Stimulated activated CD4-positive, alpha-beta T cell treated with anti-CD3 and anti-CD28 coated beads, Interleukin-12 subunit alpha, Interleukin-12 subunit beta, amount 100 ng/mL, for 48 hours (primary cell): ENCODE measurements at regions not wholly inside any gene's neighbourhood (a gene's known extent, or its start where the extent isn't known, plus 50 kb on each side); places are given as distances from the start of the nearest gene placed in this dataset.
"Not testable (repeated sequence)": the region's sequence is repeated elsewhere in the genome, so short reads cannot be mapped to it uniquely, and the experiment has no call there.

Source experiments
- DNase-seq, 3 donors: peaks; one replicate each; pipeline ENCODE4 v3.0.0-alpha.2; 2020; ENCODE audit warnings: low read depth in 2 of 3, low spot score in 1 of 3

DNA sequence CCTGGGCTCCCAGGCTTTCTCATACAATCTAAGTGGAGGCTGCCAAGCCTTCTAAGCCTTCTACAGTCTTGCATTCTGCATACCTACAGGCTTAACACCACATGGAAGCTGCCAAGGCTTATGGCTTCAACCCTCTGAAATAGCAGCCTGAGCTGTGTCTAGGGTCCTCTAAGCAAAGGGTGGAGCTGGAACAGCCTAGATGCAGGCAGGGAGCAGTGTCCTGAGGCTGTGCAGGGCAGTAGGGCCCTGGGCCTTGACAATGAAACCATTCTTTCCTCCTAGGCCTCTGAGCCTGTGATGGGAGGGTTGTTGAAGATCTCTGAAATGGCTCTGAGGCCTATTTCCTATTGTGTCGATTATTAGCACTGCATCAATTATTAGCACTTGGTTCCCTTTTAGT lies 150.9 kb upstream of the GRK3 start:
- DNase-seq: no peak

DNA sequence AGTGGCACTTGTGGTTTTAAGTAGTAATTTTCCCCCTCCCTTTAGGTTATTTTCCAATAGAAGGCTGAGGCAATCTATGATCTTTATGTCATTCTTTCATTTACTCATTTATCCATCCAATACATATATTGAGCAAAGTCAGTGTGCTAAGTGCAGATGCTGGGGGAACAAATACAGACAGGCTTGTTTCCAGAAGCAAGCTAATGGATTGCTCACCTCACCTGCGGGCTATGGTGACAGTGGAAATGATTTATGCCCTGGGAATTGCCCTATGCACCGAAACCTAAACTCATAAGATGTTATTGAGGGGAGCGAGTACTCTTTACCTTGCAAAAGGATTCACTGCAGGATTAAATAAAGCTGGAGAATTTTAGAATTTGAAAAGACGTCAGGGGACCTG lies 148.7 kb upstream of the GRK3 start:
- not testable (repeated sequence) for DNase-seq

DNA sequence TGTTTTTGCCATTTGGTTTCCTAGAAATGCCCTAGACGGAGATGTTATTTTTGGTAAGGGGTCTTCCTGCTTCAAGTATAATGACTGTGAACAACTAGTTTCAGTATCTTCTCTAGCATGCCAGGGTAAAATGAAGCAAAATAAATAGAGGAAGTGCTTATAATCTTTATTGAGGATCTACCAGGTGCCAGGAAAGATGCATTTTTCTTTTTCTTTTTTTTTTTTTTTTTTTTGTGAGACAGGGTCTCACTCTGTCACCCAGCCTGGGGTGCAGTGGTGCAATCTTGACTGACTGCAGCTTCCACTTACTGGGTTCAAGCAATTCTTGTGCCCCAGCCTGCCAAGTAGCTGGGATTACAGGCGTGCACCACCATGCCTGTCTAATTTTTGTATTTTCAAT lies 146.6 kb upstream of the GRK3 start:
- DNase-seq: not testable (repeated sequence)

DNA sequence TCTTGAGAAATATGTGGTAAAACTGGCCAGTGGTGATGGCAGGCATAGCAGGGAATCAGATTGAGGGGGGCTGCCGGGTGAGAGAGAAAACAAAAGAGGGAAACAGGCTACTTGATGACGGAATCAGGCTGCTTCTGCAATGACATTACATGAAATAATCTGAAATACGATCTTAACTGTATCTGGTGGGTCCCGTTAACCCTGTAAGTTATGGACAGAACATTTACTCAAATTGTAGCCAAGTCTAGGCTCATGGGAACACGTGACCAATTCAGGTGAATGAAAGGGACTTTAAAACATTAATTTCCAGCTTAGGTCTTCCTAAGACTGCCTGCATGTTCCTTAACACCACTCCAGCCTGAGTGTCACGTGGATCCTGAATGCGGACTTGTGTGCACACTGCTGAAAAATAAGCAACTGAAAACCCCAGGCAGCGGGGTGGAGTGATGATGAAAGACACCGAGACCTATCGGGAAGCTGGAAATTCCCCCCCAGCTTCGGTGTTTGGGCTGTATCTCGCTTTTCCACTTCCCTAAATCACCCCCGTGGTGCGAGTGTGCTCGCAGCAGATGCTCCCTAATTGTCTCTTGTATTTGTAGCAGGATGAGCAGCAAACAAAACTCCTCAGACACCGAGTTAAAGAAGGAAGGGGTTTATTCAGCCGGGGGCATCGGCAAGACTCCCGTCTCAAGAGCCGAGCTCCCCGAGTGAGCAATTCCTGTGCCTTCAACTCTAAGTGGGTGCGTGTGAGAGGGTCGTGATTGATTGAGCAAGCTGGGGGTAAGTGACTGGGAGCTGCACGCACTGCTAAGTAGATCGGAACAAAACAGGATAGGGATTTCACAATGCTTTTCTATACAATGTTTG lies 145.0 kb upstream of the GRK3 start:
- no peak for DNase-seq

DNA sequence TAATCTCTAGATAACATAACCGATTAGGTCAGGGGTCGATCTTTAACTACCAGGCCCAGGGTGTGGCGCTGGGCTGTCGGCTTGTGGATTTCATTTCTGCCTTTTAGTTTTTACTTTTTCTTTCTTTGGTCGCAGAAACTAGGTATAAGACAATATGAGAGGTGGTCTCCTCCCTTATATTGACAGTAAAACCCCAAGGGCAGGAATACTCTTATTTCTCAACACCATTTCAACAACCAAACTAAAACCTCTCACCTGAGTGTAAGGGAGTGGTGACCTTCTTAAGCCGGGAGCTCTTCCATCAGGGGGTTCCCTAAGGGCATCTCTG lies 144.4 kb upstream of the GRK3 start:
- DNase-seq: not testable (repeated sequence)

DNA sequence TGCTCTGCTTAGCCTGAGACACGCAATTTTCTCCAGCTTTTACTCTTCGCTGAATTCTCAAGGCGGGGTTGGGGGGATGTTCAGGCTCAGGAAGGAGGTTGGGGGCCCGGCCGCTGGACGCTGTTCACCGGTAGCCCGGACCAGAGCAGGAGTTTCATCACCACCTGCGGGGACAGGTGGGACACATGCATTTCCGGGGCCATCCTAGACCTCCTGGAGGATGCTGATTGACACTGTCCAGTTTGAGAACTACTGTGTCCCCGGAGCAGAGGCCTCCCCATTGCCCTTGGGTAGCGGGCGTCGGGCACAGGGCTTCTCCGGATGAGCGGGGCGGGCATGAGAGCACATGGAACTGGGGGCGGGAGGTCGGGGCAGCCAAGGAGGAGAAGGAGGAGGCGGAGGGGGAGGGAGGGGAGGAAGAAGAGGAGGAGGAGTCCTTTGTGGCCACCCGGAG lies 144.0 kb upstream of the GRK3 start:
- DNase-seq: no peak

DNA sequence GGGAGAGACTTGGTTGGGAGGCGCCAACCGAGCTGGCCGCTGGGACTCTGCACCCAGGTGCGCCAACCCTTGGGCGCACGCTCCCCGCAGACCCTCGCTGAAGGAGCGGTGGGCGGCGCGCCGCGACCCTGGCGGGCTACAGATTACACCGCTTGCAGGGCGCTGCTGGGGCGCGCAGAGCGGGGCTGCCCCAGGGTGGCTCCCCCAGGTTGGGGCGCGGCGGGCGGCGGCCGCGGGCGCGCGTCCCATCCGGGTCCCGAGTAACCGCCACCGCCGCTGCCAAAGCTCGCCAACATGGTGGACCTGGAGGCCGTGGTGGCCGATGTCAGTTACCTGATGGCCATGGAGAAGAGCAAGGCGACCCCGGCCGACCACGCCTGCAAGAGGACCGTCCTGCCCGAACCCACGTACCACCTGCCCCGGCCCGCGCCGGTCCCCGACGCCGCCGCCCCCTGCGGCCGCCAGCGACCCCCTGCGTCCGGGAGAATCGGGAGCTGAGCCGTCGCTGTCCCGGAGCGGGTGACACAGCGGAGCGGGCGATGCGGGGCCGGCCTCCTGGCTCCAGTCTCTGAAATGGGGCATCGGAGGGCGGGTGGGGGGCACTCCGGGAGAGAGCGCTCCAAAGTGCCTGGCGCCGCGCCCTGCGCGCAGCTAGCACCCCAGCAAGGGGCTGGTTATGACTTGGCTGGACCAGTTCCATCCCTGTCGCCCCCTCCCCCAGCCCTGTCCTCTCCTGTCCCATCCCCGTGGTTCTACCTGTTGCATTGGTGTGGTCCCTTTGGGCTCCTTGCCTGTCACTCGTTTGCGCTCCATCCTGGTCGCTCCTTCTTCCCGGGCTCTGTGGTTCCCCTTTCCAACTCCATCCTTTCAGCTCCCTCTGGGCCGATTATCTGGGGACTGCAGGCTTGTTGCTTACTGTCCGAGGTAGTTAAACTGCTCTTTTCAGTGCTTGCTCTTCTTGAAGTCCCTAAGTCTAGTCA lies 143.3 kb upstream of the GRK3 start:
- DNase-seq: no peak

DNA sequence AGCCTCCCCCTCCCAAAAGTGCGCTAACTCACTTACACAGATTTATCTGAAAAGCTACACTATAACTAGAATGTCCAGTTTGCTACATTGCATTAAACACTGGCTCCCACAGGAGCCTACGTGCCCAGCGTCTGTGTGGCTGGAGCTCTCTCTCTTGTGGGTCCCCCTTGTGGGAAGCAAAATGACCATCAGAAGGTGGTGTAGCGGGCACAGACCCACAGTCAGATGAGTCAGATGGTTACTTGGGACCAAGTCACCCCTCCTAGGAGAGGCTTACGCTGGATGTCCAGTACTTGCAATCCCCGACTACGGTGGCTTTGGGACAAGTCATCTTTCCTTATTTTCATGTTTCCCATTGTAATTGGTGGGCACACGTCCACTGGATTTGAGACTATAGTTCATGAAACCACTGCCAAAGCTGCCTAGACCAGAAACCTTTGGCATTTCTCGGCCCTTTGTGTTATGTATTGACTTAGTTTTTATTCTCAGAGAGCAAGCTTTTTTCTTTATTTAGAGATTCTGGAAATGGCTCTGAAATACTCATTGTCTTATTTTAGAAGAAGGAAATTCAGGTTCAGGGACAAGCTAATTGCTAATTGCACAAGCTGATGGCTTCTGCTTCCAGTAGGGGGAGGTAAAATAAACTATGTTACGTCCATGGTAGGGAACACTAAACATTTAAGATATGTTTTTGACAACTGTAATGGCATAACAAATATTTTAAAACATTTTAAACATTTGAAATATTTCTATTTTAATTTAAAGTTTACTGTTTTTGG lies 137.8 kb upstream of the GRK3 start:
- not testable (repeated sequence) for DNase-seq

DNA sequence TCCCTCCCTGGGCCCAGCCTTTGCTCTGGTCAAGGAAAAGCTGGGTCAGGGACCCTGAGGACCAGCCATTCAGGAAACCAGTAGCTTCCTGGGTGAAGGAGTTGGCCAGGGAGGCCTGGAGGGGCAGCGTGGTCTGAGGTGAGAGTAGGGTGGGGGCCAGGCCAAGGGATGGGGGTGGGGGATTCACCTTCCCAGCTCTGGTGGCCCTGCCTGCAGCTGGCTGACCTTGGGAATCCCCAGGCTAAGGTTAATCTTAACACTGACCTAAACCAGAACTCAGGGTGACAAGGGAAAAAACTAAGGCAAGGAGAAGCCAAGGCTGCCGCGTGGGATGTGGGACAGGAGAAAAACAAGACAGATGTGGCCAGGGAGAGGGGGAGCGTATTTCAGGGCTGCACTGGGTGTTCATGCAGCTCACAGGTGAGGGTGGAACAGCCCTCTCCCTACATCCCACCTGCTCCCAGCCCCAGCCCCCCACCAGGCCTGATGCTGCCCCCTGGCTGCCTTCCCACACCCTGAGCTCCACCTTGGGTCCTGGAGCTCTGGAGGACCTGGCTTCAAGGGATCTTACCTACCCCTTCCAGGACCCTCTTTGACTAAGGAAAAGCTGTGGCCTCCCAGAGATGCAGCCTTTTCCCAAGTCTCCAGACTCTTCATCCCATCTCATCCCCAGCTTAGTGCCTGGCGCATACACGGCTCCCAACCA lies 132.7 kb upstream of the GRK3 start:
- DNase-seq: not testable (repeated sequence)

DNA sequence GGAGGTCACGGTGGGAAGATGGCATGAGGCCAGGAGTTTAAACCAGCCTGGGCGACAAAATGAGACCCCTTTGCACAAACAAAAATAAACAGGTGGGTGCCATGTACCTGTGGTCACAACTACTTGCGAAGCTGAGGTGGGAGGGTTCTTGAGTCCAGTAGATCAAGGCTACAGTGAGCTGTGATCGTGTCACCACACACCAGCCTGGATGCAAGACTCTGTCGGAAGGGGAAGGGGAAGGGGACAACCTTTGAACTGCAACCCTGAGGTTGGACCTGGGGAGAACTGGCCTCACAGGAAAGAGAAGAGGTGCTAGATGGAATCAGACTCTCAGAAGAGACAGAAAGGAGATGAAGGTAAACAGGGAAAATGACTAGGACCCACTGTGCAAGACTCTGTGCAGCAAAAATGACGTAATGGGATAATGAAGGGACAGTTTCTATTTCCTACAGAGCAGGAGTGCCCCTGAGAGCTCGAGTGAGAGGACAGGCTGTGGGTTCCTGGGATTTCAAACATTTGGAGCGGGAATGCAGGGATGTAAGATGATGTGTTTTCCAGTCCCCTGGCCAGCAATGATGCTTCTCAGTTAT lies 131.0 kb upstream of the GRK3 start:
- DNase-seq: not testable (repeated sequence)

DNA sequence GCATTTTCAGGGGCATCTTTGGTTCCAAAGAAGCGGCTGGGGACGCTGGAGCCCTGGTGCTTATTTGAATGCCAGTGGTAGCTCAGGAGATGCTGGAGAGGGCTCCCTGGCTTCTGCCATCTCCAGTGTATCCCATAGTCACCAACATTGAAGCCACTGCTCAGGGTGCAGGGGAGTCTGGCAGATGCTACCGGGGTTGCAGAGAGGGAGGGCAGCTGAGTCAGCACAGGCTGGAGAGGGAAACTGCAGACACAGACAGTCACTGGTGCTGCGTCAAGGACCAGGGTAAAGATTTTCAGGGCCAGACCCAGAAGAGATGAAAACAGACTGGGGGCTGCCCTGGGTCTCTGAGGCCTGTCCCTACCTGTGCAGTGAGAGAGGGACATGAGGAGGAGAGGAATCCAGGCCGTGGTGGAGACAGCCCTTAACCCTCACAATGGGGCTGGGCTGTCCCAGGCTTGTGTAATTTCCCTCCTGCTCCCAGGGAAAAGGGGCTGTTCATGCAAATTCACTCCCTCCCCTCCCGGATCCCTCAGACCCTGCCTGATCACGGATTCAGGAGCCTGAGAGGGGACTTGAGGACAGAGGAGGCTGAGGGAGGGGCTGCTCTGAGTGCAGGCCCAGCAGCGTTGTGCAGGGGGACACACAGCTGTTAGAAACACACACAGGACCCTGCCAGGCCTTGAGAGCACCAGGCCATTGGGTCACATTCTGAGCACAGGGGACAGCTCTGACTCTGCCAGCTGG lies 126.9 kb upstream of the GRK3 start:
- no peak for DNase-seq

DNA sequence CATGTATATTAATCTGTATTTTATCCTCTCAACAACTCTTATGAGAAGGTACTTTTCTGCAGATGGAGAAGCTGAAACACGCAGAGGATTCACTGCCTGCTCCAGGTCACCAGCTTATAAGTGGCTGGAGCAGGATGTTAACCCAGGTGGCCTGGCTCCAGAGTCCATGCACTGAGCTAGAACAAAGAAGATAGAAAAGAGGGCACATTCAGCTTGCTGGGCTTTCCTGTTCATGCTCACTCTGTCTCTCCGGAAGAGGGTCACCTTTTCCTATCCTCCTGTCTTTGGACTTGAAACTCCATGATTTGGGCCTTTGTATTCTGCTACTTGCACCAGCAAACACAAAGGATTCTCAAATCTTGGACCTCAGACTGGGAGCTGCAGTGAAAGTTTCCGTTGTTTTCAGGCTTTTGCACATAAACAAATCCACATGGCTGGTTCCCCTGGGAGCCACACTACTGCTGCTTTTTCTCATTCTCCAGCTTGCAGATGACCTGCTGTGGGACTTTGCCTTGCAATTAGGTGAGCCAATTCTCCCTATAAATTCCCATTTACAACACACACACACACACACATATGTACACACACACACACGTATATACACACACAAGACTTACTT lies 117.3 kb upstream of the GRK3 start:
- DNase-seq: no peak

DNA sequence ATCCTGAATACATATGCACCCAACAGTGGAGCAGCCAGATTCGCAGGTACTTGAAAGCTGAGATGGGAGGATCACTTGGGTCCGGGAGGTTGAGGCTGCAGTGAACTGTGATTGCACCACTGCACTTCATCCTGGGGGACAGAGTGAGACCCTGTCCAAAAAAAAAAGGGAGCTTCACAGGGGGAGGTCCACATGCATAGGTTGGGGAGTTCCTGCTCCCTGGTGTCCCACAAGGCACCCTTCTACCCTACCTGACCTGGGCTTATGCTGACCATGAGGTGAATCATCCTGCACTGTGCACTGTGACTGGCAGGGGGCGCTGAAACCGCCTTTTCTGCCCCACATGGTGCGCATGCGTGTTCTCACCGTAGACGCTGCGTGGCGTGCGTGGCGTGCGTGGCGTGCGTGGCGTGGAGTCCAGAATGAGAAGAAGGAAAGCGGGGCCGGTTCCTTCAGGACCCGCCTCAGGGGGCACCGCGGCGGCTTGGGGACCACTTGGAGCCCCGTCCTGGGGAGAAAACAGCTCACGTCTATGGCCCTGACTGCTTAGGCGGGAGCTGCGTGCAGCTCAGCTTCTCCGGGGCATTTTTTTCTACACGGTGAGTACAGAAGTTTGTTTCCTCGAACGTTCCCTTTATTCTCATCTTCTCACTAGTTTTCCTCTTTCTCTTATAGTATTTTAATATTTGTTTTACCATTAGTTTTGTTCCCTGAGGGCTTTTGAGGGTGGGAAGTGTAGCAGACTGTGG lies 116.6 kb upstream of the GRK3 start:
- peak; percentile 83 to 89 (median 88) for DNase-seq

DNA sequence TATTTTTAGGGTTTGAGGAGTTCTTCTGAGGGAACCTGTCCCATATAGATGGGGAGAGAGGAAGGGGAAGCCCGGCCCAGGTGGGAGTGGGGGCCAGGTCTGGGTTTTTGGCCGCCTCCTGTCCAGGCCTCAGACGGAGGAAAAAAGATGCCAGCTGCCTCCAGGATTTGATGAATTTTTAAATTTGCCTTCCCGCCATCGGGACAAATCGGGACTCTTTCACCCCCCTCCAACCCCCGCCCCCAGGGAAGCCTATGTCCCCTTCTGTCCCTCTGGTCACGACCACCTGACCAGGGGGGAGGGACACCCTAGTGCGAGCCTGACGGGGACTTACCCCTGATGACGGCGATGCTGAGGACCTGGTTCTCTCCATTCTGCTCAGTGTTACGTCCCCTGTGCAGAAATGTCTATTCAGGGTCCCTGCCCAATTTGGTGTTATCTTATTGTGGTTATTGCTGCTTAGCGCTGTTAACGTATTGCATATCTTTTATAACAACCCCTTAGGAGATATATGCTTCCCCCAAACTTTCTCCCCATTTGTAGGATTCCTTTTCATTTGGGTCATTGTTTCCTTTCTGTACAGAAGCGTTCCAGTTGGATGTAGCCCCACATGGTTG lies 115.9 kb upstream of the GRK3 start:
- no peak for DNase-seq

DNA sequence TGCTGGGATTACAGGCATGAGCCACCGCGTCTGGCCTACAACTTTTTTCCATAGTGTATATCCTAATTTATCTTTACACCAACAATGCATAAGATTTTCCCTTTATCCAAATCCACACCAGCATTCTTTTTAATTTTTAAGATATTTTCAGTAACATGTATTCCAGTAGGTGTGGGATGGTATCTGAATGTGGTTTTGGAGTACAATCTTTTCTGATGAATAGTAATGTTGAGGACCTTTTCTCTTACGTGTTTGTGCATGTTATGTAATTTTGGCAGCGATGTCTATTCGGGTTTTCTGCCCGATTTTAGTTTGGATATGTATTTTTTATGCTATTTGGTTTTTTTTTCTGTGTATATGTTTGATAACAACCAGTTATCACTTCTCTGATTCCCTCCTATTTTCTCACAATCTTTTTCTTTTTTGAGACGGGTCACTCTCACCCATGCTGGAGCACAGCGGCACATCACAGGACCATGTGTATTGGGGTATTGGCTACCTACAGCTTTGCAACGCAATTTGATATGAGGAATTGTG lies 114.6 kb upstream of the GRK3 start:
- DNase-seq: no peak

DNA sequence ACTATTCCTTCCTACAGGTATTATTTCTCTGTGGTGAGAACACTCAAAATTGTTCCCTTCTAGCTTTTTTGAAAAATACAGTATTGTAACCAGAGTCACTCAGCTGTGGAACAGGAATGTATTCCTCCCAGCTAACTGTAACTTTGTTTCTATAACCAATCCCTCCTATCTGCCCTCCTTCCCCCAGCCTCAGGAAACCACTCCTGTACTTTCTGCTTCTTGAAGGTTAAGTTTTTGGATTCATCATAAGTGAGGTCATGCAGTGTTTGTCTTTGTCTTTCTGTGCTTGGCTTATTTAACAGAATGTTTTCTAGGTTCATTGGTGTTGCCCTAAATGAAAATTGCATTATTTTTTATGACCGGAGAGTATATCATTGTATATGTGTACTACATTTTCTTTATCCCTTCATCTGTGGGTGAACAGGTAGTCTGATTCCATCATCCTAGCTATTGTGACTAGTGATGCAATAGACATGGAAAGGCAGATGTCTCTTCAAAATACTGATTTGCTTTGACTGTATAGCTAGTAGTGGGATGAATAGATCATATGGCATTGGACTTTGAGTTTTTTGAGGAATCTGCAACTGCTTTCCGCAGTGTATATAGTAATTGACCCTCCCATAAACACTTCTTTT lies 112.9 kb upstream of the GRK3 start:
- DNase-seq: no peak

DNA sequence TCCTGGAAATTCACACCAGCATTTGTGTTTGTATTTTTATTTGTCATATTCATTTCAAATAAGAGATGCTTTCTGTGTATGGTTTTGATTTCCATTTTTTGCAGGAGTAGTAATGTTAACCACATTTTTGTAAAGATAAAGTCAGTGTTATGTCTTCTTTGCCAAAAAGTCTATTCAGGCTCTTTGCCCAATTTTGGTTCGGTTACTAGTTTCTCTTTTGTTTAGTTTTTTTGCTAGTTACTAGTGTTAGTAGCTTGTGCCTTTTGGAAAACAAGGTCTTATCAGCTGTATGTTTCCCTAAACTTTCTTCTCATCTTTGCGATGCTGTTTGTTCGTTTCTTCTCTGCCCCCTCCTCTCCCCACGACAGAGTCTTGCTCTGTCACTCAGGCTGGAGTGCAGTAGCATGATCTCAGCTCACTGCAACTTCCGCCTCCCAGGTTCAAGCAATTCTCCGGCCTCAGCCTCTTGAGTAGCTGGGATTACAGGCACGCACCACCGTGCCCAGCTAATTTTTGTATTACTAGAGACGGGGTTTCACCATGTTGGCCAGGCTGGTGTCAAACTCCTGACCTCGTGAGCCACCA lies 112.3 kb upstream of the GRK3 start:
- no peak for DNase-seq
